ENCODE measurements at regions not wholly inside any gene's neighbourhood (a gene's known extent, or its start where the extent isn't known, plus 50 kb on each side); places are given as distances from the start of the nearest gene placed in this dataset.

DNA sequence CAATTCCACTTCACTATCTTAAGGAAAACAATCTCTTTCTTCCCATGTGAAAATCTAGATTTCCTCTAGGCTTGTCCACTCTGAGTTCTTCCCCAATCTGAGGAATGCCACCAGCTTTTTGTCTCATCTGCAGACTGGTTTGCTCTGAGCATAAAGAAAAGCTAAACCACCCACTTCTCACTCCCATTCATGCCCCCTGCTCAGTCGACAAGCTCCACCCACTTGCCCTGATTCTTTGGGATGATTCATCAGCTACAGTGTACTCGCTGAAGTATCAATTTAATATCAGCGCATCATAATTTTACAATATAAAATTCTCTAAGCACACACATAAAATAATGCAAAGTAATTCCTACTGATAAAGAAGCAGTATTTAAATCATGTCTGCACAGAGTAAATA, 209.1 kb downstream of the GRIN2B start:
- ATAC-seq (no peak), DNase-seq (ENCODE audit: low read depth, low spot score) (no peak)
- ChIA-PET CTCF (interaction anchor here (0.9 kb wide), 1 partner anchor 410 kb away, joined by 3 read pairs; no protein-coding TSS in a partner anchor), RAD21 (ENCODE audit: low non-redundant PET in 1 of 2, low total read pairs in 2 of 2, uncharacterized antibody in 2 of 2, unreplicated experiment in 2 of 2) (interaction anchor here in 1 of 2 experiments (0.8 kb wide), 1 partner anchor 10 kb away, joined by 3 read pairs; no protein-coding TSS in a partner anchor), POLR2A (no interaction called here)
- no peaks in the 10 kb centered on the region for H4K20me1 ChIP-seq (ENCODE audit: insufficient read depth)
- TF ChIP-seq TCF7L2 (IDR thresholded peaks at IDR 0.05; ENCODE audit: borderline replicate concordance, extremely low read depth, insufficient read depth, insufficient read length) (no peak), RAD21 (IDR thresholded peaks at IDR 0.05; ENCODE audit: low read depth) (no peak), EZH2phosphoT487 (IDR thresholded peaks at IDR 0.05; ENCODE audit: borderline replicate concordance) (no peak), ZNF274 (IDR thresholded peaks at IDR 0.05; ENCODE audit: low read depth, low read length) (no peak), SRF (IDR thresholded peaks at IDR 0.05; ENCODE audit: low read depth) (no peak), CEBPB (IDR thresholded peaks at IDR 0.05; ENCODE audit: low read depth) (no peak), JUND (IDR thresholded peaks at IDR 0.05) (no peak), EZH2 (IDR thresholded peaks at IDR 0.05) (no peak), FOSL1 (IDR thresholded peaks at IDR 0.05; ENCODE audit: low read depth) (no peak), ZFX (IDR thresholded peaks at IDR 0.05) (no peak), SIN3A (IDR thresholded peaks at IDR 0.05; ENCODE audit: low read depth) (no peak), YY1 (IDR thresholded peaks at IDR 0.05; ENCODE audit: extremely low read depth, insufficient replicate concordance, low read depth, low read length) (no peak)
- TF ChIP-seq, protein P1, sequence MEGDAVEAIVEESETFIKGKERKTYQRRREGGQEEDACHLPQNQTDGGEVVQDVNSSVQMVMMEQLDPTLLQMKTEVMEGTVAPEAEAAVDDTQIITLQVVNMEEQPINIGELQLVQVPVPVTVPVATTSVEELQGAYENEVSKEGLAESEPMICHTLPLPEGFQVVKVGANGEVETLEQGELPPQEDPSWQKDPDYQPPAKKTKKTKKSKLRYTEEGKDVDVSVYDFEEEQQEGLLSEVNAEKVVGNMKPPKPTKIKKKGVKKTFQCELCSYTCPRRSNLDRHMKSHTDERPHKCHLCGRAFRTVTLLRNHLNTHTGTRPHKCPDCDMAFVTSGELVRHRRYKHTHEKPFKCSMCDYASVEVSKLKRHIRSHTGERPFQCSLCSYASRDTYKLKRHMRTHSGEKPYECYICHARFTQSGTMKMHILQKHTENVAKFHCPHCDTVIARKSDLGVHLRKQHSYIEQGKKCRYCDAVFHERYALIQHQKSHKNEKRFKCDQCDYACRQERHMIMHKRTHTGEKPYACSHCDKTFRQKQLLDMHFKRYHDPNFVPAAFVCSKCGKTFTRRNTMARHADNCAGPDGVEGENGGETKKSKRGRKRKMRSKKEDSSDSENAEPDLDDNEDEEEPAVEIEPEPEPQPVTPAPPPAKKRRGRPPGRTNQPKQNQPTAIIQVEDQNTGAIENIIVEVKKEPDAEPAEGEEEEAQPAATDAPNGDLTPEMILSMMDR (IDR thresholded peaks at IDR 0.05 in 2 of 3, conservative IDR thresholded peaks at IDR 0.05 in 1 of 3; ENCODE audit: borderline replicate concordance in 1 of 3, insufficient read depth in 1 of 3, low read depth in 2 of 3, low read length in 2 of 3) = no peak
- H3K9me3 ChIP-seq (ENCODE audit: control insufficient read depth in 1 of 2, insufficient read depth in 1 of 2, low read depth in 1 of 2, low read length in 2 of 2) = no peaks in the 10 kb centered on the region
- BruUV-seq (replicated peaks) = no TSS peak
- H3K9me2 ChIP-seq (ENCODE audit: insufficient read depth) = no peaks in the 10 kb centered on the region
- H3K36me3 ChIP-seq (ENCODE audit: control insufficient read depth in 1 of 2, insufficient read depth in 2 of 2, low read length in 2 of 2) = no peaks in the 10 kb centered on the region
- H3K9ac ChIP-seq (ENCODE audit: low read length) = no peak overlapping the region
- H3K4me3 ChIP-seq (replicated peaks in 1 of 2; ENCODE audit: low read depth in 1 of 2, low read length in 2 of 2) = no peak overlapping the region
- no peak overlapping the region for H3K4me2 ChIP-seq (ENCODE audit: low read length)
- intact Hi-C loops (cut with micrococcal nuclease) = no loop called here
- no peaks in the 10 kb centered on the region for H3K4me1 ChIP-seq (ENCODE audit: control insufficient read depth in 1 of 2, insufficient read depth in 2 of 2, low read length in 2 of 2)
- H2AFZ ChIP-seq (ENCODE audit: low read depth, low read length, poor library complexity, severe bottlenecking) = no peak overlapping the region
- H3K79me2 ChIP-seq (ENCODE audit: insufficient read depth, low read length) = no peaks in the 10 kb centered on the region
- no peak overlapping the region for H3K27ac ChIP-seq (ENCODE audit: low read depth, low read length)
- H3K27me3 ChIP-seq (ENCODE audit: insufficient read depth, low read length) = no peaks in the 10 kb centered on the region

All from HCT116 (cell line).